ENCODE measurements at regions not wholly inside any gene's neighbourhood (a gene's known extent, or its start where the extent isn't known, plus 50 kb on each side); places are given as distances from the start of the nearest gene placed in this dataset.

DNA sequence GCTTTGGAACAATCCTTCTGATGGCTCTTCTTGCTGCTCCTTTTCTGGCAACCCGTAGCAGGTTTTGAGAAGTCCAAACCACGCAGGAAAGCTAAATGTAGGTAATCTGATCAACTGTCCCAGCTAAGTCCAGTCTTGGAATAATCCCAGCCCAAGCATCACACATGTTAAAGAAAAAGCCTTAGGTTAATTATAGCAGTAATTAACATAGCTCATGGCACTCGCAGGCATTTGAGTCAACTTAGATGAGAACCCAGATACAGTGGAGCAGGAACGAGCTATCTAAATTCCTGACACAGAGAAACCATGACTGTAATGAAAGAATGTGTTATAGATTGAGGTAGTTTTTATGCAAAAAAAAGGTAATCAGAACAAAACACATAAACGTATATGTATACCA is 844.8 kb downstream of the CDH9 start:
- no peak for DNase-seq

GRCh38 chr5:26192486-26192885 is 845.9 kb downstream of the CDH9 start:
- no peak for DNase-seq

DNA sequence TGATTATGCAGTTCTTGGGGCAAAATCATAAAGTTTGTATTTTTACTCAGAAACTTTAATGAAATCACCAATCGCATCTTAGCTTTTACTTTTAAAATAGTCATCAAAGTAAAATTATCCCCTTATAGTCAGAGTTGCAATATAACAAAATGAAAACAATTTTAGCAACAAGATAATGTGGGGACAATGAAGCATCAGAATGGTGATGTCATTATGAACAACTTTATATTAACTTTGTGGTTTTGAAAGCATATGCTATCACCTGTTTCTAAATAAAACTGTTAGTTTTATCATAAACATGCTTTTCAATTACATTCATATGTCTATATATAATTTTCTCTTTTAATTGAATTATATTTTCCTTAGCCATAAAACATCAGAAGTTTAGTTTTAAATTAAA is 856.8 kb downstream of the CDH9 start:
- no peak for DNase-seq

GRCh38 chr5:26148569-26149107 is 889.7 kb downstream of the CDH9 start:
- DNase-seq: no peak

DNA sequence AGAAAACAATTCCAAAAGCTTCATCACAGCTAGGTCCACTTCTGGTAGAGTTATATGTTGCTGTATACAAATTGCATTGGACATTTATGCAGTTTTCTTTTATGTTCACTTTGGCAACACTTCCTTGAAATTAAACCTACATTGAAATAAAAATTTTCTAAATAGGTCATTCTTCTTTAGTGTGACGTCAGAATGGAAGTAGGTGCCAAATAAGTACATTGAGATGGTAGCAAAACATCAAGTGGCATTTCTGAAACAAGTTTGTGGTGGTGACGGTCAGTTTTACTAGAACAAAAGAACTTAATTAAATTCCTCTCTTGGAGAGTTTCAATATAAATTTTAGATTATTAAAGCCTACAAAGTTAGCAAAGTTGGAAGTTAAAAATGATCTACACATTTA is 895.1 kb downstream of the CDH9 start:
- no peak for DNase-seq

DNA sequence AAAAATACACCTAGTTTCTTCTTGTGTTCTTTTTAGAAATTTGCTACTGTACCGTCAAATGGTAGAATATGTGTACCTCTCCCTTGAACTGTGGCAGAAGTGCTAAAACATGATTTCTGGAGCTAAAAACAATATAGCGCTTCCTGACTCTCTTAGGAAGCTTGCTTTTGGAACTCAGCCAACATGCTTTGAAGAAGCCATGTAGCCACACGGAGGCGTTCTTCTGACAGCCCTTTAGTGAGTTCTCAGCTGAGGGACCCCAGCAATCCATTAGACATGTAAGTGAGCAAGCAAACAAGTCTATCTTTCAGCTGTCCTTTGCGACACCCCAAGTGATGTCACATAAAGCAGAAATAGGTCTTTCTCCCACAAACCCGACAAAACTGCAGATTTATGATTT is 917.0 kb downstream of the CDH9 start:
- no peak for DNase-seq

- no peak for DNase-seq
Measured at GRCh38 chr5:26104175-26104574, 934.2 kb downstream of the CDH9 start.

DNA sequence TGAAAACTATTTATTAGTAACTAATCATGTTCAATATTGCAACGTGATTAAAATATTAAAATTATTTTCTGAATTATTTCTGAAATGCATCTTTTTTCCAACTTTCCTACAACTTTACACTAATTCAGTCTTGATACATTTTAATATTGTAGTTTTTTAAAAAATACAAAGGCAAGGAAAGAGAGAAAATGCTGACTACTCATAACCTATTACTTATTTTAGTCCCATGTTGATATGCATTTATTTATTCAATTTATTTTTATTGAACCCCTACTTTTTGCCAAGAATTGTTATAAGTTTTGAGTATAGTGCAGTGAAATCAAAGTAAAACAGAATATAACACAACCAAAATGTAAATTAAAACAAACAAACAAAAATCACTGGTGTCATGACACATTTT is 978.2 kb downstream of the CDH9 start:
- DNase-seq: no peak

- DNase-seq: no peak
Measured at GRCh38 chr5:26054594-26054993, 983.8 kb downstream of the CDH9 start.

- DNase-seq: no peak
Measured at GRCh38 chr5:26034813-26035212, 1003.6 kb downstream of the CDH9 start.

DNA sequence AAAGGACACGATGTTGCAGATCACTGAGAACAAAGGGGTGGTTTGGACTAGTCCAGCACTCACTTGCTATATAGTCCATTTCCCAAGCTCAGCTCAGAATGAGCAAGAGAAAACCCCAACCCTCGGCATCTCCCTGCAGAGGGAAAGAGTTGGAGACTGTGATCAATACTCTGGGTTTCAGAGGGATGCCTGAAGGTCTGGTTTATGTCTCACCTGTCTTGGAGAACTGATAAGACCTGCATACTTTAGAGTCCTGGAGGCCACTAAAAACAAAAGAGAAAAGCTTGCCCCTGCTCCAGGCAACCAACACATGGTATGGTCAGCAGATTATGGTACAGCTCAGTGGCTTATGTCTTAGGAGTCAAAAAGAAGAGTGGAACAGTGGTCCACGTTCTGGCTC is 1006.9 kb downstream of the CDH9 start:
- DNase-seq: no peak

DNA sequence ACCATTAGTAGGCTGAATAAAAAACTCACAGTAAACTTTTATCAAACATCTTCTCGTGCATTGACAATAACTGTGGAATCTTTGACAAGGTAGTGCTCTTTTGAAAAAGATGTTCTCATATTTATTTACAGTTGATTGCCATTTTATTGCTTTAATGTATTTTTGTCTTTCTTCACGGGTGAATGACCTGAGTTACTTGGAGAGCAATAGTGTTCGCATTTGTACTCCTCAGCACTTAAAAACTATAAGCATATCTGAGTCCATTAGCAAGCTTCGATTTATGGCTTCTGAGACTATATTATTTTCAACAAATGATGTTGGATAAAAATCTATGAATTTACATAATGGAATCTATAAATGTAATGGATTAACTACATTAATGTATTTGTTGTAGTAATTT is 1012.3 kb downstream of the CDH9 start:
- no peak for DNase-seq

DNA sequence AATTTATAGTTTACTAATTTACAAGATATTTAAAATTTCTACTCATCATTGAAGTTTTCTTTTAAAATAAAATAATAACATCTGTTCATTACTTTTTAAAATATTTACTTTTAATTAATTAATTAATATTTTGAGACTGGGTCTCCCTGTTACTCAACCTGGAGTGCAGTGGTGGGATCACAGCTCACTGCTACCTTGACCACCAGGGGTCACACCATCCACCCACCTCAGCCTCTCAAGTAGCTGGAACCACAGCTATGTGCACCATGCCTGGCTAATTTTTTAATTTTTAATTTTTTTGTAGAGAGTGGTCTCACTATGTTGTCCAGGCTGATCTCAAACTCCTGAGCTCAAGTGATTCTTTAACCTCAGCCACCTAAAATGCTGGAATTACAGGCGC is 1013.6 kb downstream of the CDH9 start:
- DNase-seq: no peak

DNA sequence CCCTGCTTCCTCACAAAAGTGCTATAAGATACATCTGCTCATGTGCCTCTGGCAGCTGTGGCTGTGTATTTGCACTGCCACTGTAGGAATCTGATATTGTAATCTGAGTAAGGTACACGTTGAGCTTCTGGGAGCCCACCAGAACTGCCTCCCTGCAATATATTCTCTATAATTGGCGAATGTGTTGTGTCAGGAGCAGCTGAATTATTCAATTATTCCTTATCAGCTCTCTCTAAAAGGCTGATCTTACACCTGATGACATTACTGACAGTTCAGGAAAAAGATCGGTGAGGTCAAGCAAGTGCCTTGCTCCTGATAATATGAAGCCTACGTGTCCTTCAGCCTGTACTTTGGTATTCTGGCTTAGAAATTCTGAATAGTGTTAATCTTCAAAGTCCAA is 1015.0 kb downstream of the CDH9 start:
- no peak for DNase-seq

DNA sequence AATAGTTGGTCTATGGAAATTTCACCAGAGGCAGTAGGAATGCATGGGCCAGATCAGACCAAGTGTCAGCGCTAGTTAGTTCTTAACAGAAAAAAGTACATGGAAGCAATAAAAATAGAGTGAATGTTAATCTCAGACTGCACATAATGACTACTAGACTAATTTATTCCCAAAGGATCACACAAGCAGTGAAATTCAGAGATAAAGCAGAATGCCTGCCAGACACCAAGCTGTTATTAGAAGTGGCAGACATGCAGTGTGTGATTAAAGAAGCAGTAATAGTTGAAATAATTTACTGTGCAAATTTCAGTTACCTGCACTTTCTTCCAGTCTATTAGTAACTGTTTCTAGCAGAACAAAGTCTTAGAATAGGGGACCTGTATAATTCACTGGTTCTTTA is 1024.2 kb downstream of the CDH9 start:
- DNase-seq: no peak

DNA sequence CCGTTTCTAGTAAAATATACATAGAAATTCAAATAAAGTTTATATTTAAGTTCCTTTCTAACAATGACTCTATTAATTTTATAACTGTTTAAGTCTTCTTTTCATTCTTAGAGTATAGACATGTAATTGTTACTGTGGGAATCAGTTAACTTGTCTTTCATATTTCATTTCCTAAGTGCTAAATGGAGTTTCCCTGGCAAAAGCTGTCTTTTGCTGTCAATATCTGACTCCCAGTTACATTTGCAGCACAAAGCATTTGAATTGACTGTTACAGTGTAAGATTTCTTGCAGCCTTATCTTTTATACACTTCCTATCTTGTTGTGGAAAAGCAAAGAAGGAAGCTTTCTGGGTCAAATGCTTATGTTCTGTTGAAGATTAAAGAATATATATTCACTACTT is 1026.3 kb downstream of the CDH9 start:
- no peak for DNase-seq

- DNase-seq: no peak
Measured at GRCh38 chr5:26009742-26010141, 1028.6 kb downstream of the CDH9 start.

DNA sequence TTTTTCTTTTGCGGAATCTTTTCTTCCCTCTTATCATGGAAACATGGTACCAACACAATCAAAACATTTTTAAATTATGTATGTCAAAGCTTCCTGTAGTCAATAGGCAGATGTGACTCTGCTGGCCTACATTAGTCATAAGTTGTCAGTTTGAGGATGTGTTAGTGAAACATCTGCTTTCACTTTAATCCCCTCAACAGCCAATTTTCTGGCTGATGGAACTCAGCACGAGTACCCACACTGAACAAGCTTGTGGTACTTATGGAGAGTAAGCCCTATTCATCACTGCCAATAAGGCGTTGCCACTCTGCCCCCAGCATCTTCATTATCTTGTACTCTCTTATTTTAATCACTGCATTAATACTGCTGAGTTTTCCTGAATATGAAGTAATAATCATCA is 1034.4 kb downstream of the CDH9 start:
- no peak for DNase-seq

- no peak for DNase-seq
Measured at GRCh38 chr5:25995209-25995608, 1043.2 kb downstream of the CDH9 start.

- no peak for DNase-seq
Measured at GRCh38 chr5:25993701-25994100, 1044.7 kb downstream of the CDH9 start.

DNA sequence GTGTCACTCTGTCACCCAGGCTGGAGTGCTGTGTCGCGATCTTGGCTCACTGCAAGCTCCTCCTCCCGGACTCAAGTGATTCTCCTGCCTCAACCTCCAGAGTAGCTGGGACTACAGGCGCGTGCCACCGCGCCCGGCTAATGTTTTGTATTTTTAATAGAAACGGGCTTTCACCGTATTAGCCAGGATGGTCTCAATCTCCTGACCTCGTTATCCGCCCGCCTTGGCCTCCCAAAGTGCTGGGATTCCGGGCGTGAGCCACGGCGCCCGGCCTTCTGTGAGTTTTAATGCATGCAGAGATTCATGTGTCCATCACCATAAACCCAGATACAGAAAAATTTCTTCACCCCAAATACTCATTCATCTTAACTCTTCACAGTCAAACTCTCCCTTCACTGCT is 1046.7 kb downstream of the CDH9 start:
- DNase-seq: no peak

DNA sequence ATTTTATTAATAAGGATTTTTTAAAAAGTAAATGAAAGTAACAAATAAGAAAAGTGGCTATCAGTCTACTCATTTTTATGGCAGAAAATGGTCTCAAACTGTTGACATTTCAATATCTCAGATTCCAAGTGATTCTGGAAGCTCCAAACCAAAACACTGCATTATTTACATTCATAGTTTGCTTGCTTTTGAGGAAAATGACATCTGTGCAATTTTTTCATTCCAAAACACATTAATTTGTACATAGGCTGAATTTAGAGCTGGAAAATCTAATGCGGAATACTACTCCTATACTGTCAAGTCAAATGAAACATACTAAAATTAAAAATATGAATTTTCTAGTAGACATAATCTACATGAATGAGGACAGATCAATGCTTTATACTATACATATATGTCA is 1047.6 kb downstream of the CDH9 start:
- no peak for DNase-seq

GRCh38 chr5:25979086-25979485 is 1059.3 kb downstream of the CDH9 start:
- no peak for DNase-seq

DNA sequence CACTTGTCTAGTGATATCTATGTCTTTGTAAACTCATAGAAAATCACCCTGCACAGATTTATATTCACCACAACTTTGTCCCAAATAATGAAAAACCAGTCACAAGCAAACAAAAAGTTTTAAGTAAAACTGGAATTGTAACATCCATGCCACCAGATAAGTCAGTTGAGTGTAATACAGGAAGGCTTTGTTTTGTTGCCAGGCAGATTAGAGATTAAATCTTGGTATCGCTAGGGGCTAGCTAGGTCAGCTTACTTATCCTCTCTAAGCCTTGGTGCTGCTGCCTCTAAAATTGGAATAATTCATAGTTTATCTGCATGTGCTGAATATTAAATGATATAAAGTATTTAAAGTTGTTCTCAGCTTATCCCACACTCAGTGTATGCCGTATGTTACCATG is 1062.5 kb downstream of the CDH9 start:
- no peak for DNase-seq

DNA sequence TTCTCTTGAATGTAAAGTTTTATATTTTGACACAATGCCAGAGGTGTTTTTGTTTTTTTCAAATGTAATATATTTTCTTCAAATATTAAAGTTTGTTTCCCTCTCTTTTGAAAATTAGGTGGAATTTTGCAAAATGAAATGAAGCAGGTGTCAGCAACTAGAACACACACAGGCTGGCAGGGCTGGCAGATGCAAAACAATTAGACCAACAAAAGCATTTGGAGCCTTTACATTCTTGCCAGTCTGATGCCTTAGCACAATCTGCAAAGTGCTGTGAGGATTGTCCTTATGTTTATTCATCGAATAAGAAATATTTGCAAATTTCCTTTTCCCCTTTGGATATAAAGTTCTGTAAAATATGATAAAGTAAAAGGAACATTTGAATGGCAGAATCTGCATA is 1063.9 kb downstream of the CDH9 start:
- DNase-seq: no peak

All from occipital lobe (tissue), 1 donor.